K562 (cell line): ENCODE measurements at regions not wholly inside any gene's neighbourhood (a gene's known extent, or its start where the extent isn't known, plus 50 kb on each side); places are given as distances from the start of the nearest gene placed in this dataset.

Experiments used
- ATAC-seq: fragments of 200-7000 bp; cut with Tn5 transposase; 3 replicates; pipeline ENCODE4 v1.9.1; 2020; ENCODE audit warnings: moderate library complexity
- BruUV-seq: library from RNA; stranded (reverse); fragments of 400-500 nt; replicated peaks from 2 replicates; lab custom pipeline; 2021; lab: Mats Ljungman, UMichigan
- CTCF ChIA-PET: fragments of 300-600 bp; formaldehyde crosslinking; extraction: SDS; loops from one replicate; lab custom pipeline; 2021; ENCODE audit warnings: low intra/inter-chr PET ratio; lab: Yijun Ruan, JAX
- POLR2A ChIA-PET: fragments of 300-600, 350-650 bp; sonication (Branson Sonifier 250); formaldehyde crosslinking; extraction: SDS; loops from one replicate; lab custom pipeline; 2021; ENCODE audit warnings: antibody characterized with exemption, inconsistent platforms; lab: Yijun Ruan, JAX
- DNase-seq, 4 experiments: peaks; one replicate each; pipeline versions ENCODE4 v3.0.0 to v3.0.0-alpha.2; 2011 to 2018; ENCODE audit warnings: low spot score in 3 of 4, mixed read lengths in 3 of 4; ENCODE audit errors: extremely low read depth in 1 of 4
- FAIRE-seq: peaks from 2 replicates; lab custom pipeline; 2011; peaks lifted over from hg19 to GRCh38; lab: Jason Lieb, UNC
- H2AFZ ChIP-seq: 2 replicates; pipeline ENCODE4 v1.6.0; 2011; ENCODE audit warnings: low read depth, low read length, control low read depth, inconsistent platforms
- H3K27ac ChIP-seq: fragments of 200-600 bp; 3 replicates; pipeline ENCODE4 v1.8.0; 2011; ENCODE audit warnings: low read depth, mild to moderate bottlenecking, control low read depth, inconsistent platforms, low read length, moderate library complexity, mixed read lengths; ENCODE audit errors: extremely low read depth
- H3K27me3 ChIP-seq, 2 experiments: fragments of 300-600 bp in 1 of 2; 2 replicates in 1 of 2; 3 replicates in 1 of 2; pipeline versions ENCODE4 v1.6.0 to v1.8.0; 2011; ENCODE audit warnings: inconsistent platforms in 2 of 2, low read length in 2 of 2, mild to moderate bottlenecking in 1 of 2, mixed read lengths in 1 of 2, moderate library complexity in 1 of 2; ENCODE audit not compliant: control insufficient read depth in 2 of 2, insufficient read depth in 2 of 2
- H3K36me3 ChIP-seq: fragments of 300-600 bp; 3 replicates; pipeline ENCODE4 v1.8.0; 2011; ENCODE audit warnings: mild to moderate bottlenecking, low read length, inconsistent platforms; ENCODE audit not compliant: control insufficient read depth, insufficient read depth
- H3K4me1 ChIP-seq, 2 experiments: fragments of 200-600 bp in 1 of 2; replicated peaks in 1 of 2; 2 replicates in 1 of 2; 3 replicates in 1 of 2; pipeline versions ENCODE4 v1.5.1 to v1.8.0; 2011; ENCODE audit warnings: inconsistent platforms in 2 of 2, low read length in 2 of 2, mild to moderate bottlenecking in 1 of 2, mixed read lengths in 1 of 2, moderate library complexity in 1 of 2; ENCODE audit not compliant: control insufficient read depth in 2 of 2, insufficient read depth in 2 of 2
- H3K4me2 ChIP-seq: 2 replicates; pipeline ENCODE4 v1.6.1; 2011; ENCODE audit warnings: low read length, control low read depth, inconsistent platforms, mixed read lengths; ENCODE audit not compliant: insufficient read depth
- H3K4me3 ChIP-seq: fragments of 200-600 bp; sonication (generic), shearing (Covaris generic); 2 replicates; pipeline ENCODE4 v1.5.1; 2016; ENCODE audit warnings: control low read depth, inconsistent platforms
- H3K79me2 ChIP-seq: fragments of 200-600 bp; 3 replicates; pipeline ENCODE4 v1.8.0; 2011; ENCODE audit warnings: low read length, inconsistent platforms; ENCODE audit not compliant: control insufficient read depth, insufficient read depth
- H3K9ac ChIP-seq, 2 experiments: 2 replicates each; pipeline versions ENCODE4 v1.6.0 to v1.6.1; 2011; ENCODE audit warnings: low read depth in 2 of 2, low read length in 2 of 2, control low read depth in 1 of 2, inconsistent platforms in 1 of 2, mild to moderate bottlenecking in 1 of 2, mixed read lengths in 1 of 2; ENCODE audit not compliant: insufficient read depth in 1 of 2
- H3K9me1 ChIP-seq: one replicate; pipeline ENCODE4 v1.6.0; 2011; ENCODE audit warnings: inconsistent platforms, mild to moderate bottlenecking, low read length, moderate library complexity; ENCODE audit not compliant: control insufficient read depth, insufficient read depth
- H3K9me3 ChIP-seq: replicated peaks from 2 replicates; pipeline ENCODE4 v1.5.1; 2011; ENCODE audit warnings: low read depth, low read length, inconsistent platforms; ENCODE audit not compliant: control insufficient read depth, insufficient read depth
- H4K20me1 ChIP-seq: replicated peaks from 2 replicates; pipeline ENCODE4 v1.6.1; 2011; ENCODE audit warnings: low read length, inconsistent platforms, mixed read lengths; ENCODE audit not compliant: control insufficient read depth, insufficient read depth
- ATF7 ChIP-seq: fragments of 450-650 bp; IDR thresholded peaks from 2 replicates; pipeline ENCODE4 v1.7.1; 2014; ENCODE audit warnings: mild to moderate bottlenecking, moderate library complexity
- BACH1 ChIP-seq: fragments of 200-800 bp; sonication (Bioruptor generic); IDR thresholded peaks from 2 replicates; pipeline ENCODE4 v1.6.1; 2016; ENCODE audit warnings: missing genetic modification characterization, missing compliant biosample characterization
- CBX8 ChIP-seq: fragments of 200-600 bp; sonication (generic); IDR thresholded peaks from 2 replicates; pipeline ENCODE4 v1.6.1; 2012; ENCODE audit warnings: borderline replicate concordance, mixed run types, low read depth, mild to moderate bottlenecking, moderate library complexity, mixed read lengths, low read length, control low read depth, inconsistent platforms; ENCODE audit not compliant: poor library complexity, severe bottlenecking; ENCODE audit errors: extremely low read depth
- HMG20A ChIP-seq: fragments of 450-650 bp; formaldehyde crosslinking; conservative IDR thresholded peaks from 2 replicates; pipeline ENCODE4 v1.4.0; 2020; ENCODE audit warnings: mild to moderate bottlenecking, mixed read lengths
- JUN ChIP-seq, 2 experiments: sonication (generic) in 1 of 2; formaldehyde crosslinking in 1 of 2; IDR thresholded peaks; 2 replicates each; pipeline versions ENCODE4 v1.6.1 to v1.8.0; 2012 to 2022; ENCODE audit warnings: borderline replicate concordance in 2 of 2, mild to moderate bottlenecking in 2 of 2, improper control_type of control experiment in 1 of 2, low read depth in 1 of 2, low read length in 1 of 2, missing genetic modification reagents in 1 of 2
- NFXL1 ChIP-seq: fragments of 450-650 bp; formaldehyde crosslinking; IDR thresholded peaks from 2 replicates; pipeline ENCODE4 v1.4.0; 2021; ENCODE audit warnings: mild to moderate bottlenecking
- NUFIP1 ChIP-seq: fragments of 450-650 bp; IDR thresholded peaks from 2 replicates; pipeline ENCODE4 v1.6.1; 2018; ENCODE audit not compliant: partially characterized antibody
- RUNX1 ChIP-seq: sonication (generic); IDR thresholded peaks from 2 replicates; pipeline ENCODE4 v1.6.1; 2016; ENCODE audit warnings: antibody characterized with exemption, low read depth
- SREBF2 ChIP-seq: sonication (generic); formaldehyde crosslinking; IDR thresholded peaks from 2 replicates; pipeline ENCODE4 v1.4.0; 2020; ENCODE audit warnings: mild to moderate bottlenecking, missing genetic modification reagents
- STAT5B ChIP-seq: fragments of 250-450 bp; sonication (Bioruptor Pico); IDR thresholded peaks from 2 replicates; pipeline ENCODE4 v1.8.0; 2021; ENCODE audit warnings: mild to moderate bottlenecking, inconsistent platforms
- ZBTB49 ChIP-seq: sonication (generic); formaldehyde crosslinking; IDR thresholded peaks from 2 replicates; pipeline ENCODE4 v1.8.0; 2022; ENCODE audit warnings: missing genetic modification reagents, mild to moderate bottlenecking, borderline replicate concordance
- ZC3H8 ChIP-seq: fragments of 450-650 bp; IDR thresholded peaks from 2 replicates; pipeline ENCODE4 v1.6.1; 2017
- ZNF699 ChIP-seq: fragments of 250-450 bp; sonication (Bioruptor Pico); IDR thresholded peaks from 2 replicates; pipeline ENCODE4 v1.8.0; 2021; ENCODE audit warnings: mild to moderate bottlenecking, moderate library complexity; ENCODE audit not compliant: insufficient replicate concordance
- WGBS: fragments of 100-300 bp; shearing (Covaris generic); methylation state at CpG from one replicate; pipeline ENCODE4 v1.1.6; 2016; ENCODE audit warnings: low coverage, mixed read lengths; ENCODE audit not compliant: insufficient coverage; ENCODE audit errors: missing lambda C conversion rate; 5-methylcytosine and 5-hydroxymethylcytosine counted together
- in situ Hi-C: fragments of 300-500 bp; cut with MboI; formaldehyde crosslinking; loops from 4 replicates; pipeline ENCODE4 v1.15.0; 2018; ENCODE audit warnings: inconsistent platforms, mixed read lengths
- intact Hi-C: fragments of 100-400 bp; cut with micrococcal nuclease; formaldehyde crosslinking; loops from 2 replicates; pipeline ENCODE4 v1.14.2; 2022
- TF ChIP-seq, protein P1 (sequence below): fragments of 450-650 bp; conservative IDR thresholded peaks from 2 replicates; pipeline ENCODE4 v1.6.1; 2016; ENCODE audit warnings: missing genetic modification characterization, low read depth, mild to moderate bottlenecking, control low read depth, missing compliant biosample characterization

GRCh38 chr14:42004321-42004720 lies 397.6 kb downstream of the LRFN5 start:
- ChIA-PET POLR2A (no interaction called here), CTCF (no interaction called here)

GRCh38 chr14:42002141-42002540 lies 395.5 kb downstream of the LRFN5 start:
- CTCF ChIA-PET: no interaction called here
- H3K4me2 ChIP-seq: no peak overlapping the region
- 0% methylated on average over 2 of the region's 2 CpGs for WGBS
- no peaks in the 10 kb centered on the region for H4K20me1 ChIP-seq
- no peaks in the 10 kb centered on the region for H3K27me3 ChIP-seq
- FAIRE-seq (no peak), ATAC-seq (no peak), DNase-seq (no peak)
- POLR2A ChIA-PET: no interaction called here
- H3K4me3 ChIP-seq: no peak overlapping the region
- no peaks in the 10 kb centered on the region for H3K9me3 ChIP-seq
- intact Hi-C loops (no loop called here), in situ Hi-C loops (no loop called here)
- H3K79me2 ChIP-seq: no peaks in the 10 kb centered on the region
- H3K27ac ChIP-seq: no peak overlapping the region
- H3K4me1 ChIP-seq: no peaks in the 10 kb centered on the region
- H3K9ac ChIP-seq: no peak overlapping the region
- BruUV-seq: no TSS peak
- H3K9me1 ChIP-seq: no peaks in the 10 kb centered on the region
- H2AFZ ChIP-seq: no peak overlapping the region
- no peaks in the 10 kb centered on the region for H3K36me3 ChIP-seq
- no peak for TF ChIP-seq ZBTB49
- no peak for TF ChIP-seq ATF7
- TF ChIP-seq SREBF2 (CRISPR knock-in tag): no peak
- no peak for TF ChIP-seq ZNF699 (CRISPR knock-in tag)
- TF ChIP-seq BACH1: no peak
- TF ChIP-seq CBX8: no peak
- TF ChIP-seq, protein P1, sequence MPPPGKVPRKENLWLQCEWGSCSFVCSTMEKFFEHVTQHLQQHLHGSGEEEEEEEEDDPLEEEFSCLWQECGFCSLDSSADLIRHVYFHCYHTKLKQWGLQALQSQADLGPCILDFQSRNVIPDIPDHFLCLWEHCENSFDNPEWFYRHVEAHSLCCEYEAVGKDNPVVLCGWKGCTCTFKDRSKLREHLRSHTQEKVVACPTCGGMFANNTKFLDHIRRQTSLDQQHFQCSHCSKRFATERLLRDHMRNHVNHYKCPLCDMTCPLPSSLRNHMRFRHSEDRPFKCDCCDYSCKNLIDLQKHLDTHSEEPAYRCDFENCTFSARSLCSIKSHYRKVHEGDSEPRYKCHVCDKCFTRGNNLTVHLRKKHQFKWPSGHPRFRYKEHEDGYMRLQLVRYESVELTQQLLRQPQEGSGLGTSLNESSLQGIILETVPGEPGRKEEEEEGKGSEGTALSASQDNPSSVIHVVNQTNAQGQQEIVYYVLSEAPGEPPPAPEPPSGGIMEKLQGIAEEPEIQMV (tag): no peak
- TF ChIP-seq HMG20A: no peak
- TF ChIP-seq NUFIP1: no peak
- TF ChIP-seq ZC3H8: no peak
- TF ChIP-seq RUNX1: no peak
- TF ChIP-seq STAT5B (CRISPR knock-in tag): no peak
- TF ChIP-seq JUN (IDR thresholded peaks at IDR 0.05; ENCODE audit: borderline replicate concordance, low read depth, low read length): no peak
- TF ChIP-seq JUN (CRISPR knock-in tag; IDR thresholded peaks at IDR 0.05; ENCODE audit: borderline replicate concordance): no peak

More at GRCh38 chr14:42004321-42004720, 397.6 kb downstream of the LRFN5 start:
- intact Hi-C loops (no loop called here), in situ Hi-C loops (no loop called here)
- BruUV-seq: no TSS peak
- no peaks in the 10 kb centered on the region for H3K27me3 ChIP-seq
- WGBS: 0% methylated on average over 1 of the region's 1 CpG
- H2AFZ ChIP-seq: no peak overlapping the region
- ATAC-seq (no peak), DNase-seq (no peak), FAIRE-seq (no peak)
- H3K9me3 ChIP-seq: no peaks in the 10 kb centered on the region
- no peak for TF ChIP-seq NFXL1 (CRISPR knock-in tag)
- H3K79me2 ChIP-seq: no peaks in the 10 kb centered on the region
- H3K27ac ChIP-seq: no peak overlapping the region
- H3K9ac ChIP-seq: no peak overlapping the region
- no peaks in the 10 kb centered on the region for H3K9me1 ChIP-seq
- H3K4me3 ChIP-seq: no peak overlapping the region
- no peak overlapping the region for H3K4me2 ChIP-seq
- H4K20me1 ChIP-seq: no peaks in the 10 kb centered on the region
- no peaks in the 10 kb centered on the region for H3K36me3 ChIP-seq
- no peaks in the 10 kb centered on the region for H3K4me1 ChIP-seq
